SU-DHL-6 (cell line): ENCODE measurements at regions not wholly inside any gene's neighbourhood (a gene's known extent, or its start where the extent isn't known, plus 50 kb on each side); places are given as distances from the start of the nearest gene placed in this dataset.

Experiments used
- H2AFZ ChIP-seq: fragments of 200-600 bp; sonication (generic); 2 replicates; pipeline ENCODE4 v1.6.1; 2014; ENCODE audit warnings: low read depth, mild to moderate bottlenecking, moderate library complexity, mixed read lengths, antibody characterized with exemption, low read length; ENCODE audit not compliant: severe bottlenecking
- H3F3A ChIP-seq: fragments of 200-600 bp; shearing (Covaris generic); 2 replicates; pipeline ENCODE4 v1.6.0; 2016; ENCODE audit warnings: antibody characterized with exemption, mild to moderate bottlenecking; ENCODE audit not compliant: insufficient read depth
- H3K27ac ChIP-seq: fragments of 200-600 bp; sonication (generic); 2 replicates; pipeline ENCODE4 v1.5.1; 2016; ENCODE audit warnings: low read depth, mild to moderate bottlenecking, low read length, moderate library complexity, mixed read lengths
- H3K27me3 ChIP-seq: fragments of 200-600 bp; sonication (generic), shearing (Covaris generic); 2 replicates; pipeline ENCODE4 v1.6.0; 2014; ENCODE audit warnings: mild to moderate bottlenecking, low read length
- H3K36me3 ChIP-seq: fragments of 200-600 bp; sonication (generic); 2 replicates; pipeline ENCODE4 v1.6.1; 2014; ENCODE audit warnings: mild to moderate bottlenecking, low read length, mixed read lengths
- H3K4me2 ChIP-seq: fragments of 300-600, 200-600 bp; shearing (Covaris generic), sonication (generic); 2 replicates; pipeline ENCODE4 v1.6.0; 2014; ENCODE audit warnings: low read length, low read depth, mild to moderate bottlenecking; ENCODE audit not compliant: poor library complexity, severe bottlenecking
- H3K4me3 ChIP-seq: fragments of 200-600 bp; sonication (generic); 2 replicates; pipeline ENCODE4 v1.5.1; 2014; ENCODE audit warnings: antibody characterized with exemption, low read length, mild to moderate bottlenecking, mixed read lengths; ENCODE audit not compliant: insufficient read depth, poor library complexity, severe bottlenecking
- H3K79me2 ChIP-seq: fragments of 200-600 bp; sonication (generic); 2 replicates; pipeline ENCODE4 v1.6.1; 2014; ENCODE audit warnings: mild to moderate bottlenecking, low read length, moderate library complexity; ENCODE audit not compliant: insufficient read depth
- H3K9ac ChIP-seq: fragments of 200-600 bp; sonication (generic); 2 replicates; pipeline ENCODE4 v1.7.0; 2014; ENCODE audit warnings: mild to moderate bottlenecking, low read length
- H3K9me2 ChIP-seq: fragments of 200-600 bp; sonication (generic); replicated peaks from 2 replicates; pipeline ENCODE4 v1.6.1; 2014; ENCODE audit warnings: low read length; ENCODE audit not compliant: insufficient read depth
- H3K9me3 ChIP-seq: fragments of 200-600 bp; sonication (generic); 2 replicates; pipeline ENCODE4 v1.6.1; 2014; ENCODE audit warnings: low read length, mixed read lengths; ENCODE audit not compliant: insufficient read depth
- H4K20me1 ChIP-seq: fragments of 200-600 bp; sonication (generic); 2 replicates; pipeline ENCODE4 v1.6.1; 2014; ENCODE audit warnings: low read depth, mild to moderate bottlenecking, antibody characterized with exemption, low read length, moderate library complexity, mixed read lengths
- EZH2phosphoT487 ChIP-seq: fragments of 200-600 bp; sonication (generic), shearing (Covaris generic); conservative IDR thresholded peaks from 2 replicates; pipeline ENCODE4 v1.6.1; 2018; ENCODE audit warnings: mild to moderate bottlenecking, antibody characterized with exemption, low read length, moderate library complexity, mixed read lengths
- TF ChIP-seq, protein P1 (sequence below): fragments of 200-600 bp; sonication (generic); IDR thresholded peaks from one replicate; pipeline ENCODE4 v1.5.1; 2017; ENCODE audit warnings: antibody characterized with exemption, mild to moderate bottlenecking, low read length, moderate library complexity; ENCODE audit not compliant: insufficient read depth, poor library complexity, severe bottlenecking

- Histone ChIP-seq H3K27me3 (no peaks in the 10 kb centered on the region), H3K4me2 (no peak overlapping the region), H3K27ac (no peak overlapping the region), H3F3A (no peaks in the 10 kb centered on the region), H2AFZ (no peak overlapping the region), H3K9me2 (no peaks in the 10 kb centered on the region), H3K9ac (no peak overlapping the region), H3K79me2 (no peaks in the 10 kb centered on the region), H3K36me3 (no peaks in the 10 kb centered on the region), H4K20me1 (no peaks in the 10 kb centered on the region), H3K4me3 (no peak overlapping the region), H3K9me3 (no peaks in the 10 kb centered on the region)
- TF ChIP-seq EZH2phosphoT487 = no peak
- TF ChIP-seq, protein P1, sequence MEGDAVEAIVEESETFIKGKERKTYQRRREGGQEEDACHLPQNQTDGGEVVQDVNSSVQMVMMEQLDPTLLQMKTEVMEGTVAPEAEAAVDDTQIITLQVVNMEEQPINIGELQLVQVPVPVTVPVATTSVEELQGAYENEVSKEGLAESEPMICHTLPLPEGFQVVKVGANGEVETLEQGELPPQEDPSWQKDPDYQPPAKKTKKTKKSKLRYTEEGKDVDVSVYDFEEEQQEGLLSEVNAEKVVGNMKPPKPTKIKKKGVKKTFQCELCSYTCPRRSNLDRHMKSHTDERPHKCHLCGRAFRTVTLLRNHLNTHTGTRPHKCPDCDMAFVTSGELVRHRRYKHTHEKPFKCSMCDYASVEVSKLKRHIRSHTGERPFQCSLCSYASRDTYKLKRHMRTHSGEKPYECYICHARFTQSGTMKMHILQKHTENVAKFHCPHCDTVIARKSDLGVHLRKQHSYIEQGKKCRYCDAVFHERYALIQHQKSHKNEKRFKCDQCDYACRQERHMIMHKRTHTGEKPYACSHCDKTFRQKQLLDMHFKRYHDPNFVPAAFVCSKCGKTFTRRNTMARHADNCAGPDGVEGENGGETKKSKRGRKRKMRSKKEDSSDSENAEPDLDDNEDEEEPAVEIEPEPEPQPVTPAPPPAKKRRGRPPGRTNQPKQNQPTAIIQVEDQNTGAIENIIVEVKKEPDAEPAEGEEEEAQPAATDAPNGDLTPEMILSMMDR = no peak
Measured at GRCh38 chr9:107952773-107953172, 463.2 kb upstream of the KLF4 start.

- Histone ChIP-seq H3K9me2 (no peaks in the 10 kb centered on the region), H3K36me3 (no peaks in the 10 kb centered on the region), H3K27ac (no peak overlapping the region), H4K20me1 (no peaks in the 10 kb centered on the region), H3K9ac (no peak overlapping the region), H3K4me3 (no peak overlapping the region), H3K9me3 (no peaks in the 10 kb centered on the region), H2AFZ (no peak overlapping the region), H3K27me3 (no peaks in the 10 kb centered on the region), H3F3A (no peaks in the 10 kb centered on the region), H3K4me2 (no peak overlapping the region), H3K79me2 (no peaks in the 10 kb centered on the region)
- no peak for TF ChIP-seq EZH2phosphoT487
- TF ChIP-seq, protein P1 = no peak
Measured at GRCh38 chr9:107951511-107951910, 461.9 kb upstream of the KLF4 start.

- no peaks in the 10 kb centered on the region for H3K79me2 ChIP-seq
- no peak overlapping the region for H3K9ac ChIP-seq
- H3K27me3 ChIP-seq = no peaks in the 10 kb centered on the region
- H3K9me3 ChIP-seq = no peaks in the 10 kb centered on the region
- H3K27ac ChIP-seq = no peak overlapping the region
- TF ChIP-seq, protein P1 = no peak
- TF ChIP-seq EZH2phosphoT487 = no peak
- no peaks in the 10 kb centered on the region for H3F3A ChIP-seq
- no peak overlapping the region for H2AFZ ChIP-seq
- no peaks in the 10 kb centered on the region for H3K36me3 ChIP-seq
- H4K20me1 ChIP-seq = no peaks in the 10 kb centered on the region
- no peak overlapping the region for H3K4me3 ChIP-seq
- no peaks in the 10 kb centered on the region for H3K9me2 ChIP-seq
- H3K4me2 ChIP-seq = no peak overlapping the region
Measured at GRCh38 chr9:107949061-107949460, 459.5 kb upstream of the KLF4 start.

GRCh38 chr9:107948601-107949000 is 459.0 kb upstream of the KLF4 start:
- Histone ChIP-seq H3K27ac (no peak overlapping the region), H3K9ac (no peak overlapping the region), H3K9me2 (no peaks in the 10 kb centered on the region), H3K36me3 (no peaks in the 10 kb centered on the region), H3K4me3 (no peak overlapping the region), H3F3A (no peaks in the 10 kb centered on the region), H3K27me3 (no peaks in the 10 kb centered on the region), H3K9me3 (no peaks in the 10 kb centered on the region), H3K4me2 (no peak overlapping the region), H2AFZ (no peak overlapping the region), H4K20me1 (no peaks in the 10 kb centered on the region), H3K79me2 (no peaks in the 10 kb centered on the region)
- TF ChIP-seq EZH2phosphoT487 = no peak
